GM21786 (cell line): ENCODE measurements at regions not wholly inside any gene's neighbourhood (a gene's known extent, or its start where the extent isn't known, plus 50 kb on each side); places are given as distances from the start of the nearest gene placed in this dataset.
"Not testable (repeated sequence)": the region's sequence is repeated elsewhere in the genome, so short reads cannot be mapped to it uniquely, and the experiment has no call there.

Experiments
- ATAC-seq: cut with Tn5 transposase; IDR thresholded peaks from one replicate; pipeline ENCODE4 v1.9.1; 2021; ENCODE audit not compliant: unreplicated experiment

- no peak for ATAC-seq
These were observed 100.6 kb upstream of the IGF1R start for GRCh38 chr15:98547741-98548138.

GRCh38 chr15:98548139-98548971, 100.0 kb upstream of the IGF1R start:
- ATAC-seq = no peak

- no peak for ATAC-seq
These were observed 99.3 kb upstream of the IGF1R start for GRCh38 chr15:98549003-98549402.

- ATAC-seq = no peak
These were observed 98.6 kb upstream of the IGF1R start for GRCh38 chr15:98549741-98550140.

DNA sequence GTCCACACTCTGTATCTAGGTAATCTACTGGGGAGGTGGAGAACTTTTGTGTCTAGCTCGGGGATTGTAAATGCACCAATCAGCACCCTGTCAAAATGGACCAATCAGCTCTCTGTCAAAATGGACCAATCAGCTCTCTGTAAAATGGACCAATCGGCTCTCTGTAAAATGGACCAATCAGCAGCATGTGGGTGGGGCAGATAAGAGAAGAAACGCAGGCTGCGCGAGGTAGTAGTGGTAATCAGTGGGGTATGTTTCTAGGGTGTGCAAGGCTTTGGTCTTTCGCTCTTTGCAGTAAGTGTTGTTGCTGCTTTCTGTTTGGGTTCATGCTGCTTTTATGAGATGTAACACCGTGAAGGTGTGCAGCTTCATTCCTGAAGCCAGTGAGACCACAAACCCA, 98.0 kb upstream of the IGF1R start:
- ATAC-seq = not testable (repeated sequence)

DNA sequence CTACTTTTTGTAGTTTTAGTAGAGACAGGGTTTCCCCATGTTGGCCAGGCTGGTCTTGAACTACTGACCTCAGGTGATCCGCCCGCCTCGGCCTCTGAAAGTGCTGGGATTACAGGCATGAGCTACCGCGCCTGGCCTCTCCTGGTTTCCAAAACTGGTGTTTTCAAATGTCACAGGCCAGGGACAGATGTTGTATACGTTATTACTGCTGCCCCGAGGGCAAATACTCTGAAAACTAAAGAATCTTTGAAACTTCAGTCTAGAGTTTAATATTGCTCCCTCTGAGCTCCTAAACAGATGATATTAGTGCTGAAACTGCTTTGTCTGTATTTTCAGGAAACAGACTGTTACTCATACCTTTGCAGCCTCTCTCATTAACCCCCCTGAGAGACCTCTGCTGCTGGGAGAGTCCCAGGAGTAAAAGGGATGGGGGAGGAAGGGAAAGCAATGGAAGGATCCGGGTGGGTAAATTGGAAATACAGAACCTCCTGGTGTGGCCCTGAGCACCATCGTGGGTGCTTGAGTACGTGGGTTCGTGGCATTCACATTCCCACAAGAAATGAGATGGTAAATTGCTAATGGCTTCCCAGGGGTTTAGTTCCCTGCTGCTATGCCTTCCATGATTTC, 96.3 kb upstream of the IGF1R start:
- ATAC-seq = no peak

DNA sequence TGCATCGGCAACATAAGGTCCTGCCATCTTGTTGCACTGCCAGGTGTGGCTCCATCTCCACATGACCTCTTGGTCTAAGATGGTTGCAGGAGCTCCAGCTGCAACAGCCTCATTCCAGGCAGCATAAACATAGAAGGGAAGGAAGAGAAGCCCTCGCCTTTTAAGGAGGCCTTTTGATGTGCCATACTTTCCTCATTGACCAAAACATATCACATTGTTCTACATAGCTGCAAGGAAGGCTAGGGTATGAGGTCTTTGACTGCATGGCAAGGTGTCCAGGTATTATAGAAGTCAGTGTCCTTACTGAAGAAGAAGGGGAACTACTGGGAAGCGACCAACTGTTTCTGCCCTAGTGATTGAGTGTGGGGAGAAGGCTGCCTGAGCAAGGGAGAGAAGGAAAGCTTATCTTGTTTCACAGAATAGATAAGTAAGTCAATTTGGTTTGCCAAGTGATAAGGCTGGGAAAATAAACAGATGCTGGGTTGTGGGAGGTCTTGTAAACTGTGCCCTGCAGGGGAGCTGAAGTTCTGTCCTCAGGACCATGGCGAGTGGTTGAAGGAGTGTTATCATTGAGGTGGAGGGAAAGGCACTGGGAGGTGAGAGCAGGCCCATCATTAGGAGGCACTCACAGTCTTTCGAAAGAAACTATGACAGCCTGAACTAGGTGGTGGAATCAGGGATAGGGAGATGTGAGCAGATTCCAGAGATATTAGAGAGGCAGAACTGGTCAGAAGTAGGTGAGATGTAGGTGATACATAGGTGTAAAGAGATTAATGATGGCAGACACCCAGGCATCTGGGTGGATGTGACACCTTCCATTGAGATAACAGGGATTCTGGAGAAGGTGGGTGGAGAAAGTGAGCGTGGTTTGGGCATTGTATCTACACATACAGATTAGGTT, 93.8 kb upstream of the IGF1R start:
- no peak for ATAC-seq

- no peak for ATAC-seq
These were observed 93.2 kb upstream of the IGF1R start for GRCh38 chr15:98555173-98555515.

DNA sequence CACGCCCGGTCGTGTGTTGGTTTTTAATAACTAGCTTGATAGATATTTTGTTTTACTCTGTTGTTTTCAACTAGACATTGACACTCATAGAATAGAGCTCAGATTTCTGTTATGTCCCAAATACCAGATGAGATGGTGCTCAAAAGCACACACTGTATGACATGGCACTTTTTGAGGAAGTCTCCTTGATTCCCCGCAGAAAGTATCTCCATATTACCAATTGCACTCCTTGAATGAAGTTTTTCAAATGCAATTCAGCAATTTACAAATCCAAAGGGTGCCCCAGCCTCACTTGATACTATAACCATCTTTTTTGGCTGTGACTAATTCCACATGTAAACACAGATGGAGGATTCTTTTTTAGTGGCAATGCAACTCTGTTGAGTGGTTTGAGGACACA, 92.0 kb upstream of the IGF1R start:
- no peak for ATAC-seq

GRCh38 chr15:98560338-98560737, 88.0 kb upstream of the IGF1R start:
- ATAC-seq = no peak

DNA sequence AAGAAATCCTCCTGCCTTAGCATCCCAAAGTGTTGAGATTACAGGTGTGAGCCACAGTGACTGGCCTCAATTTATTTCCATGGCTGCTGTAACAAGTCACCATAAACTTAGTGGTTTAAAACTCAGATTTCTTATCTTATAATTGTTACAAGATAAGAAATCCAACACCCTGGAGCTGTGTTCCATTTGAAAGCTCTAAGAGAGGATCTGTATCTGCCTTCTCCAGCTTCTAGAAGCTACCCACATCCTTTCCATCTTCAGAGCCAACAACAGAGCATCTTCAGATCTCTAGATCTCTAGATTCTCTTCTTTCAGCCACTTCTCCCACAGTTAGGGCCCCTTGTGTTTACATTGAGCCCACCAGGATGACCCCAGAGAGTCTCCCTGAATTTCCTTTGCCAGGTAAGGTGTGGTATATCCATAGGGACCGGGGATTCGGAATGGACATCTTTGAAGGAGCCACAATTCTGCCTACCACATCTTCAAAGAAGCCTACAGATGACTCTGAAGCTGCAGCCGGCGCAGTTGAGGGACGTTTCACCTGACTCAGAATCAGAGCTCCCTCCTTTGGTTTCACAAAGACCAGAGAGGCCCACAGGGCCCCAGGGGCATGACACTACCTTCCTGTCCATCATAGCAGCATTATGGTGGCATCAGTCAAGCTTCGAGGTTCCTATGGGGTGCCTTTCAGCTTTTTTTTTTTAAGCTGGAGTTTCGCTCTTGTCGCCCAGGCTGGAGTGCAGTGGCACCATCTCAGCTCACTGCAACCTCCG, 87.0 kb upstream of the IGF1R start:
- ATAC-seq = no peak

- ATAC-seq = no peak
These were observed 85.9 kb upstream of the IGF1R start for GRCh38 chr15:98562331-98562937.

DNA sequence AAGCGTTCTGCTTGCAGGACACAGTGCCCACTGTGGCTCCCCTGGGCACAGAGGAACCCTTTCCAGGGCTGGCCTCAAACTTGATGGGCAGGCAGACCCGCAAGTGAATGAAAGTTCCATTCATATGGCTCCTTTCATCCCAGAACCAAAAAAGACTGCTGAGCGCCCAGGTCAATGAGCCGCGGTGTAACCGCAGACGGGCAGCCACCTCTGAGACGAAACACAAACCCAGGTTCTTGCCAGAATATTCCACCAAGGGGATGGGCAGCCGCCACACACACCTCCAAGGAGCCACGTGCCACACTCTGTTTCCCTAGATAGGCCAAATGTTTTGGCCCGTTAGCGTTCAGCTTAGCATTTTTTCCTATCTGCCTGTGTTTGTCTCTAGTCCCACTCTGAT, 82.8 kb upstream of the IGF1R start:
- no peak for ATAC-seq

DNA sequence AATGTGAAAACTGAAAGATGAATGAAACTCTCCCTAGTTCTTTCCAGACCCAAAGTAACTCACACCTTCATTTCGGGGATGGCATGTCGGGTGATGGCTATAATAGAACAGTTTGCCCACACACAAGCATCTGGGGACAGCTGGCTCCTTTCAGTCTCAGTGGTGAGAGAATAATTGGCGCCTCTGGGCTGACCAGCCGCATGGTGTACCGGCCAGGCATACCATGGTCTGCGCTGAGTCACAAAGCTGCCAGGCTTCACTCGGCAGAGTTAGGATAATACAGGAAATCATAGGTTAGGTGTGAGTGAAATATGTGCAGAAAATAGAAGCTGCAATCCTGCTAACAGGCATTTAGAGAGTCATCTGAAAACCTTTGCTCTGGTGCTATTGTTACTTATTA, 80.4 kb upstream of the IGF1R start:
- ATAC-seq = no peak

DNA sequence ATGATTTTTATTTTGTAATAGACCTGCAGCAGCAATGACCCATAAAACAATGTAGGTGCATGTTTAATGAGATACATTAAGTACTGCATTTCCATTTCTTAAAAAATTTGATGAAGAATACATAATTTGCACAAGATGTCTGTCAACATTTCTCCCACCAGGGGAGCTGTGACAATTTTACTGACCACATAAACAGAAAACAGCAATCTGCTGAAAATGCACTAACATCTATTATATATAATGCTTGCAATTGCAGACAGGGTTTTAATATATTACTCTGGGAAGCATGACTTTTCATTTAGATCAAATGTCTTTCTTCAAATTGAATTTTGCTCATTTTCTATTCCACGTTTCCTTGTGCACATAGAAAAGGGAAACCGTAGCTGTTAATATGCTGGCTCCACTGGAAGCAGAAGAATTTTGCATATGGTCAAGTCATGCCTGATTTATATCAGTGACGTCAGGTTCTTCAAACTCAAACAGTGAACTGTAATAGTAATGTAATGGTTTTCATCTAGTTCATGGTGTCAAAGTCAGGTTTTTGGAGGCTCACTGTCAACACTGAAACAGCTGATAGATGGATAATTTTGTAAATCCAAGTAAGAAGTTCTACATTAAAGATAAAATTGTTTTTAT, 79.8 kb upstream of the IGF1R start:
- ATAC-seq = no peak

DNA sequence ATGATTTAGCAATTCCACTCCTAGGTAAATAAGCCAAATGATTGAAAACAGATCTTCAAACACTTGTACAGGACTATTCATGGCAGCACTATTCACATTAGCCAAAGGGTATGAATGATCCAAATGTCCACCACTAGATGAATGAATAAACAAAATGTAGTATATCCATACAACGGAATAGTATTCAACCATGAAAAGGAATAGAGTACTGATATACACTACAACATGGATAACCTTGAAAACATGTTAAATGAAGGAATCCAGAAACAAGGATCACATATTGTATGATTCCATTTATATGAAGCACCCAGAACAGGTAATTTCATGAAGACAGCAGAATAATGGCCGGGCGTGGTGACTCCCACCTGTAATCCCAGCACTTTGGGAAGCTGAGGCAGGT, 78.2 kb upstream of the IGF1R start:
- ATAC-seq = no peak

GRCh38 chr15:98580572-98580971, 67.8 kb upstream of the IGF1R start:
- ATAC-seq = no peak

- no peak for ATAC-seq
These were observed 66.6 kb upstream of the IGF1R start for GRCh38 chr15:98581715-98582114.

GRCh38 chr15:98582900-98583554, 65.3 kb upstream of the IGF1R start:
- ATAC-seq = no peak
